HEK293 (cell line): ENCODE measurements at regions not wholly inside any gene's neighbourhood (a gene's known extent, or its start where the extent isn't known, plus 50 kb on each side); places are given as distances from the start of the nearest gene placed in this dataset.

Experiments used
- CTCF ChIA-PET: fragments of 350-600 bp; formaldehyde crosslinking; extraction: SDS; loops from one replicate; lab custom pipeline; 2021; ENCODE audit warnings: antibody characterized with exemption; lab: Yijun Ruan, JAX
- POLR2A ChIA-PET: fragments of 300-600 bp; formaldehyde crosslinking; extraction: SDS; loops from one replicate; lab custom pipeline; 2020; ENCODE audit warnings: antibody characterized with exemption, inconsistent platforms; lab: Yijun Ruan, JAX
- H3K27ac ChIP-seq: fragments of 200-500 bp; sonication (Bioruptor generic); 2 replicates; pipeline ENCODE4 v1.5.1; 2014; ENCODE audit warnings: low read depth, low read length, control low read depth, inconsistent platforms; ENCODE audit errors: extremely low read depth
- H3K36me3 ChIP-seq, 2 experiments: fragments of 200-500 bp in 1 of 2; sonication (Bioruptor generic) in 1 of 2; 1 replicate in 1 of 2; 2 replicates in 1 of 2; pipeline ENCODE4 v1.5.1; 2014 to 2017; ENCODE audit warnings: inconsistent platforms in 2 of 2, low read length in 2 of 2; ENCODE audit not compliant: control insufficient read depth in 2 of 2, insufficient read depth in 1 of 2
- H3K4me1 ChIP-seq: fragments of 200-500 bp; sonication (Bioruptor generic); 2 replicates; pipeline ENCODE4 v1.5.1; 2014; ENCODE audit warnings: mild to moderate bottlenecking, low read length, inconsistent platforms; ENCODE audit not compliant: control insufficient read depth, insufficient read depth
- H3K4me3 ChIP-seq: 2 replicates; pipeline ENCODE4 v1.5.1; 2011; ENCODE audit warnings: low read depth, mild to moderate bottlenecking, control low read depth, low read length, moderate library complexity
- H3K9me3 ChIP-seq: fragments of 200-500 bp; sonication (Bioruptor generic); 2 replicates; pipeline ENCODE4 v1.5.1; 2014; ENCODE audit warnings: low read depth, low read length, inconsistent platforms; ENCODE audit not compliant: control insufficient read depth, insufficient read depth
- GLIS1 ChIP-seq: fragments of 450-650 bp; formaldehyde crosslinking; IDR thresholded peaks from 2 replicates; pipeline ENCODE4 v1.5.1; 2016; ENCODE audit warnings: missing biosample characterization, missing genetic modification characterization
- HIC1 ChIP-seq: fragments of 450-650 bp; formaldehyde crosslinking; IDR thresholded peaks from 2 replicates; pipeline ENCODE4 v1.5.1; 2016; ENCODE audit warnings: missing biosample characterization, missing genetic modification characterization
- KLF1 ChIP-seq: fragments of 450-650 bp; formaldehyde crosslinking; IDR thresholded peaks from 2 replicates; pipeline ENCODE4 v1.5.1; 2016; ENCODE audit warnings: missing biosample characterization, missing genetic modification characterization
- KLF7 ChIP-seq: fragments of 450-650 bp; formaldehyde crosslinking; IDR thresholded peaks from 2 replicates; pipeline ENCODE4 v1.5.1; 2016; ENCODE audit warnings: missing biosample characterization, missing genetic modification characterization, borderline replicate concordance
- MZF1 ChIP-seq: fragments of 450-650 bp; formaldehyde crosslinking; IDR thresholded peaks from 2 replicates; pipeline ENCODE4 v1.5.1; 2017; ENCODE audit warnings: missing biosample characterization, missing genetic modification characterization, borderline replicate concordance
- YY1 ChIP-seq: fragments of 450-650 bp; formaldehyde crosslinking; IDR thresholded peaks from 2 replicates; pipeline ENCODE4 v1.5.1; 2018; ENCODE audit warnings: missing biosample characterization, missing genetic modification characterization
- ZFP41 ChIP-seq: fragments of 450-650 bp; formaldehyde crosslinking; IDR thresholded peaks from 2 replicates; pipeline ENCODE4 v1.5.1; 2016; ENCODE audit warnings: missing biosample characterization, missing genetic modification characterization, borderline replicate concordance
- ZNF133 ChIP-seq: fragments of 450-650 bp; formaldehyde crosslinking; IDR thresholded peaks from 2 replicates; pipeline ENCODE4 v1.5.1; 2016; ENCODE audit warnings: missing biosample characterization, missing genetic modification characterization
- ZNF146 ChIP-seq: fragments of 450-650 bp; formaldehyde crosslinking; IDR thresholded peaks from 2 replicates; pipeline ENCODE4 v1.5.1; 2016; ENCODE audit warnings: missing biosample characterization, missing genetic modification characterization
- ZNF202 ChIP-seq: fragments of 450-650 bp; formaldehyde crosslinking; IDR thresholded peaks from 2 replicates; pipeline ENCODE4 v1.5.1; 2016; ENCODE audit warnings: missing biosample characterization, missing genetic modification characterization, borderline replicate concordance
- ZNF404 ChIP-seq: fragments of 450-650 bp; formaldehyde crosslinking; IDR thresholded peaks from 2 replicates; pipeline ENCODE4 v1.5.1; 2017; ENCODE audit warnings: missing biosample characterization, missing genetic modification characterization
- ZNF416 ChIP-seq: fragments of 450-650 bp; formaldehyde crosslinking; IDR thresholded peaks from 2 replicates; pipeline ENCODE4 v1.5.1; 2016; ENCODE audit warnings: missing biosample characterization, missing genetic modification characterization
- ZNF433 ChIP-seq: fragments of 450-650 bp; formaldehyde crosslinking; IDR thresholded peaks from 2 replicates; pipeline ENCODE4 v1.5.1; 2016; ENCODE audit warnings: missing biosample characterization, missing genetic modification characterization, low read depth
- ZNF555 ChIP-seq: fragments of 450-650 bp; formaldehyde crosslinking; conservative IDR thresholded peaks from 2 replicates; pipeline ENCODE4 v1.5.1; 2017; ENCODE audit warnings: missing biosample characterization, mild to moderate bottlenecking, missing genetic modification characterization, inconsistent platforms
- ZNF561 ChIP-seq: fragments of 450-650 bp; IDR thresholded peaks from 2 replicates; pipeline ENCODE4 v1.5.1; 2018; ENCODE audit warnings: missing biosample characterization, missing genetic modification characterization, borderline replicate concordance
- ZNF580 ChIP-seq: fragments of 450-650 bp; formaldehyde crosslinking; IDR thresholded peaks from 2 replicates; pipeline ENCODE4 v1.5.1; 2016; ENCODE audit warnings: missing biosample characterization, missing genetic modification characterization
- ZNF660 ChIP-seq: fragments of 450-650 bp; IDR thresholded peaks from 2 replicates; pipeline ENCODE4 v1.5.1; 2018; ENCODE audit warnings: missing biosample characterization, mild to moderate bottlenecking, missing genetic modification characterization
- ZNF776 ChIP-seq: fragments of 450-650 bp; formaldehyde crosslinking; IDR thresholded peaks from 2 replicates; pipeline ENCODE4 v1.5.0; 2017; ENCODE audit warnings: missing biosample characterization, missing genetic modification characterization, borderline replicate concordance
- ZNF791 ChIP-seq: fragments of 450-650 bp; formaldehyde crosslinking; IDR thresholded peaks from 2 replicates; pipeline ENCODE4 v1.5.1; 2016; ENCODE audit warnings: missing biosample characterization, missing genetic modification characterization
- TF ChIP-seq, protein P1 (sequence below): fragments of 450-650 bp; formaldehyde crosslinking; IDR thresholded peaks from 2 replicates; pipeline ENCODE4 v1.5.1; 2016; ENCODE audit warnings: missing biosample characterization, missing genetic modification characterization
- TF ChIP-seq, protein P2 (sequence below): fragments of 450-650 bp; formaldehyde crosslinking; IDR thresholded peaks from 2 replicates; pipeline ENCODE4 v1.5.1; 2016; ENCODE audit warnings: missing biosample characterization, missing genetic modification characterization
- TF ChIP-seq, protein P3 (sequence below): fragments of 450-650 bp; formaldehyde crosslinking; IDR thresholded peaks from 2 replicates; pipeline ENCODE4 v1.5.1; 2016; ENCODE audit warnings: missing biosample characterization, missing genetic modification characterization, low read depth
- TF ChIP-seq, protein P4 (sequence below): fragments of 450-650 bp; formaldehyde crosslinking; IDR thresholded peaks from 2 replicates; pipeline ENCODE4 v1.5.1; 2016; ENCODE audit warnings: missing biosample characterization, missing genetic modification characterization
- TF ChIP-seq, protein P5 (sequence below): fragments of 450-650 bp; formaldehyde crosslinking; IDR thresholded peaks from 2 replicates; pipeline ENCODE4 v1.5.1; 2017; ENCODE audit warnings: missing biosample characterization, missing genetic modification characterization

- Histone ChIP-seq H3K9me3 (no peaks in the 10 kb centered on the region), H3K4me3 (no peak overlapping the region), H3K27ac (no peak overlapping the region), H3K4me1 (no peaks in the 10 kb centered on the region), H3K36me3 (no peaks in the 10 kb centered on the region)
- ChIA-PET POLR2A (no interaction called here), CTCF (interaction anchor here (1.1 kb wide), 1 partner anchor 49 kb away, joined by 4 read pairs; no protein-coding TSS in a partner anchor)
- TF ChIP-seq ZNF660 (no peak), GLIS1 (tag by site-specific recombination) (no peak), ZNF561 (no peak), KLF7 (tag by site-specific recombination) (no peak)
- TF ChIP-seq, protein P1, sequence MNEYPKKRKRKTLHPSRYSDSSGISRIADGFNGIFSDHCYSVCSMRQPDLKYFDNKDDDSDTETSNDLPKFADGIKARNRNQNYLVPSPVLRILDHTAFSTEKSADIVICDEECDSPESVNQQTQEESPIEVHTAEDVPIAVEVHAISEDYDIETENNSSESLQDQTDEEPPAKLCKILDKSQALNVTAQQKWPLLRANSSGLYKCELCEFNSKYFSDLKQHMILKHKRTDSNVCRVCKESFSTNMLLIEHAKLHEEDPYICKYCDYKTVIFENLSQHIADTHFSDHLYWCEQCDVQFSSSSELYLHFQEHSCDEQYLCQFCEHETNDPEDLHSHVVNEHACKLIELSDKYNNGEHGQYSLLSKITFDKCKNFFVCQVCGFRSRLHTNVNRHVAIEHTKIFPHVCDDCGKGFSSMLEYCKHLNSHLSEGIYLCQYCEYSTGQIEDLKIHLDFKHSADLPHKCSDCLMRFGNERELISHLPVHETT (tag by site-specific recombination): no peak
- TF ChIP-seq, protein P2, sequence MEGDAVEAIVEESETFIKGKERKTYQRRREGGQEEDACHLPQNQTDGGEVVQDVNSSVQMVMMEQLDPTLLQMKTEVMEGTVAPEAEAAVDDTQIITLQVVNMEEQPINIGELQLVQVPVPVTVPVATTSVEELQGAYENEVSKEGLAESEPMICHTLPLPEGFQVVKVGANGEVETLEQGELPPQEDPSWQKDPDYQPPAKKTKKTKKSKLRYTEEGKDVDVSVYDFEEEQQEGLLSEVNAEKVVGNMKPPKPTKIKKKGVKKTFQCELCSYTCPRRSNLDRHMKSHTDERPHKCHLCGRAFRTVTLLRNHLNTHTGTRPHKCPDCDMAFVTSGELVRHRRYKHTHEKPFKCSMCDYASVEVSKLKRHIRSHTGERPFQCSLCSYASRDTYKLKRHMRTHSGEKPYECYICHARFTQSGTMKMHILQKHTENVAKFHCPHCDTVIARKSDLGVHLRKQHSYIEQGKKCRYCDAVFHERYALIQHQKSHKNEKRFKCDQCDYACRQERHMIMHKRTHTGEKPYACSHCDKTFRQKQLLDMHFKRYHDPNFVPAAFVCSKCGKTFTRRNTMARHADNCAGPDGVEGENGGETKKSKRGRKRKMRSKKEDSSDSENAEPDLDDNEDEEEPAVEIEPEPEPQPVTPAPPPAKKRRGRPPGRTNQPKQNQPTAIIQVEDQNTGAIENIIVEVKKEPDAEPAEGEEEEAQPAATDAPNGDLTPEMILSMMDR (tag by site-specific recombination): no peak
These were observed 104.7 kb downstream of the RIPK4 start for GRCh38 chr21:41662161-41662560.

GRCh38 chr21:41660748-41661147 lies 106.1 kb downstream of the RIPK4 start:
- no peak overlapping the region for H3K27ac ChIP-seq
- ChIA-PET CTCF (interaction anchor here (0.6 kb wide), 1 partner anchor 17 kb away, joined by 3 read pairs; no protein-coding TSS in a partner anchor), POLR2A (no interaction called here)
- no peak overlapping the region for H3K4me3 ChIP-seq
- no peaks in the 10 kb centered on the region for H3K4me1 ChIP-seq
- TF ChIP-seq ZNF146 (tag by site-specific recombination) (no peak), ZFP41 (tag by site-specific recombination) (no peak), YY1 (no peak), ZNF580 (tag by site-specific recombination) (no peak), ZNF791 (tag by site-specific recombination) (no peak), MZF1 (tag by site-specific recombination) (no peak), ZNF202 (no peak), HIC1 (tag by site-specific recombination) (no peak), ZNF404 (tag by site-specific recombination) (no peak), ZNF776 (no peak), KLF1 (tag by site-specific recombination) (no peak), ZNF133 (no peak), ZNF416 (no peak), ZNF555 (no peak), ZNF433 (tag by site-specific recombination) (no peak)
- TF ChIP-seq, protein P3, sequence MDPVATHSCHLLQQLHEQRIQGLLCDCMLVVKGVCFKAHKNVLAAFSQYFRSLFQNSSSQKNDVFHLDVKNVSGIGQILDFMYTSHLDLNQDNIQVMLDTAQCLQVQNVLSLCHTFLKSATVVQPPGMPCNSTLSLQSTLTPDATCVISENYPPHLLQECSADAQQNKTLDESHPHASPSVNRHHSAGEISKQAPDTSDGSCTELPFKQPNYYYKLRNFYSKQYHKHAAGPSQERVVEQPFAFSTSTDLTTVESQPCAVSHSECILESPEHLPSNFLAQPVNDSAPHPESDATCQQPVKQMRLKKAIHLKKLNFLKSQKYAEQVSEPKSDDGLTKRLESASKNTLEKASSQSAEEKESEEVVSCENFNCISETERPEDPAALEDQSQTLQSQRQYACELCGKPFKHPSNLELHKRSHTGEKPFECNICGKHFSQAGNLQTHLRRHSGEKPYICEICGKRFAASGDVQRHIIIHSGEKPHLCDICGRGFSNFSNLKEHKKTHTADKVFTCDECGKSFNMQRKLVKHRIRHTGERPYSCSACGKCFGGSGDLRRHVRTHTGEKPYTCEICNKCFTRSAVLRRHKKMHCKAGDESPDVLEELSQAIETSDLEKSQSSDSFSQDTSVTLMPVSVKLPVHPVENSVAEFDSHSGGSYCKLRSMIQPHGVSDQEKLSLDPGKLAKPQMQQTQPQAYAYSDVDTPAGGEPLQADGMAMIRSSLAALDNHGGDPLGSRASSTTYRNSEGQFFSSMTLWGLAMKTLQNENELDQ (tag by site-specific recombination): no peak
- TF ChIP-seq, protein P4, sequence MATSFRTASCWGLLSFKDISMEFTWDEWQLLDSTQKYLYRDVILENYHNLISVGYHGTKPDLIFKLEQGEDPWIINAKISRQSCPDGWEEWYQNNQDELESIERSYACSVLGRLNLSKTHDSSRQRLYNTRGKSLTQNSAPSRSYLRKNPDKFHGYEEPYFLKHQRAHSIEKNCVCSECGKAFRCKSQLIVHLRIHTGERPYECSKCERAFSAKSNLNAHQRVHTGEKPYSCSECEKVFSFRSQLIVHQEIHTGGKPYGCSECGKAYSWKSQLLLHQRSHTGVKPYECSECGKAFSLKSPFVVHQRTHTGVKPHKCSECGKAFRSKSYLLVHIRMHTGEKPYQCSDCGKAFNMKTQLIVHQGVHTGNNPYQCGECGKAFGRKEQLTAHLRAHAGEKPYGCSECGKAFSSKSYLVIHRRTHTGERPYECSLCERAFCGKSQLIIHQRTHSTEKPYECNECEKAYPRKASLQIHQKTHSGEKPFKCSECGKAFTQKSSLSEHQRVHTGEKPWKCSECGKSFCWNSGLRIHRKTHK (tag by site-specific recombination): no peak
- TF ChIP-seq, protein P5, sequence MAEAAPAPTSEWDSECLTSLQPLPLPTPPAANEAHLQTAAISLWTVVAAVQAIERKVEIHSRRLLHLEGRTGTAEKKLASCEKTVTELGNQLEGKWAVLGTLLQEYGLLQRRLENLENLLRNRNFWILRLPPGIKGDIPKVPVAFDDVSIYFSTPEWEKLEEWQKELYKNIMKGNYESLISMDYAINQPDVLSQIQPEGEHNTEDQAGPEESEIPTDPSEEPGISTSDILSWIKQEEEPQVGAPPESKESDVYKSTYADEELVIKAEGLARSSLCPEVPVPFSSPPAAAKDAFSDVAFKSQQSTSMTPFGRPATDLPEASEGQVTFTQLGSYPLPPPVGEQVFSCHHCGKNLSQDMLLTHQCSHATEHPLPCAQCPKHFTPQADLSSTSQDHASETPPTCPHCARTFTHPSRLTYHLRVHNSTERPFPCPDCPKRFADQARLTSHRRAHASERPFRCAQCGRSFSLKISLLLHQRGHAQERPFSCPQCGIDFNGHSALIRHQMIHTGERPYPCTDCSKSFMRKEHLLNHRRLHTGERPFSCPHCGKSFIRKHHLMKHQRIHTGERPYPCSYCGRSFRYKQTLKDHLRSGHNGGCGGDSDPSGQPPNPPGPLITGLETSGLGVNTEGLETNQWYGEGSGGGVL (tag by site-specific recombination): no peak
- H3K9me3 ChIP-seq: no peaks in the 10 kb centered on the region
- H3K36me3 ChIP-seq: no peaks in the 10 kb centered on the region
